HG03469 (cell line): ENCODE measurements at regions not wholly inside any gene's neighbourhood (a gene's known extent, or its start where the extent isn't known, plus 50 kb on each side); places are given as distances from the start of the nearest gene placed in this dataset.
"Not testable (repeated sequence)": the region's sequence is repeated elsewhere in the genome, so short reads cannot be mapped to it uniquely, and the experiment has no call there.

Experiments used
- ATAC-seq: cut with Tn5 transposase; IDR thresholded peaks from one replicate; pipeline ENCODE4 v1.9.1; 2021; ENCODE audit warnings: mild to moderate bottlenecking, moderate library complexity, moderate number of reproducible peaks; ENCODE audit not compliant: unreplicated experiment

- no peak for ATAC-seq
Measured at GRCh38 chr2:121147766-121148165, 137.2 kb downstream of the TFCP2L1 start.

DNA sequence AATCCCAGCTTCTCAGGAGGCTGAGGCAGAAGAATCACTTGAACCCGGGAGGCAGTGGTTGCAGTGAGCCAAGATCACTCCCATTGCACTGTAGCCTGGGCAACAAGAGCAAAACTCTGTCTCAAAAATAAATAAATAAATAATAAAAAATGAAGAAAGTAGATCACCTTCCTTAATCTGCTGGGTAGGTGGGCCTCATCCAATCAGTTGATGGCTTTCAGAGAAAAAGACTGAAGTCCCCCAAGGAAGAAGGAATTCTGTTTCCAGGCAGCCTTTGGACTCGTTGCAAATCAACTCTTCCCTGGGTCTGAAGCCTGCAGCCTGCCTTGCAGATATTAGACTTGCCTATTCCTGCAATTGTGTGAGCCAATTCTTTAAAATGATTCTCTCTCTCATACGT, 136.5 kb downstream of the TFCP2L1 start:
- ATAC-seq: no peak

DNA sequence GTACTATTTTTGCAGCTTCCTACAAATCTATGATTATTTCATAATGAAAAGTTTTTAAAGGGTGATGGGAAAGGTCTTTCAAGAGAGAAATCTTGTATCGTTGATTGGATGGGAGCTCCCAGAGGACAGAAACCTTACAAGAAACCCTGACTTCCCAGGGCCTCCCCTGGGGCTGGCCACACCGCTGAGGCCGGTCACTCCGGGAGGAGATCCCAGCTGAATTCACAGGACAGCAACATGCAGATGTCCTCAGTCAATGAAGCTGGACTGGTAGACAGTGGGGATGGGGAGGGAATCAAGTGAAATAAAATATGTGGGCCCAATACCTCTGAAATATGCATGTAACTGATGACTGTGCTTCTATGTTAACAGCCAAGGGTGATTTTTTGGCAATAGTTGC, 135.6 kb downstream of the TFCP2L1 start:
- ATAC-seq: no peak

DNA sequence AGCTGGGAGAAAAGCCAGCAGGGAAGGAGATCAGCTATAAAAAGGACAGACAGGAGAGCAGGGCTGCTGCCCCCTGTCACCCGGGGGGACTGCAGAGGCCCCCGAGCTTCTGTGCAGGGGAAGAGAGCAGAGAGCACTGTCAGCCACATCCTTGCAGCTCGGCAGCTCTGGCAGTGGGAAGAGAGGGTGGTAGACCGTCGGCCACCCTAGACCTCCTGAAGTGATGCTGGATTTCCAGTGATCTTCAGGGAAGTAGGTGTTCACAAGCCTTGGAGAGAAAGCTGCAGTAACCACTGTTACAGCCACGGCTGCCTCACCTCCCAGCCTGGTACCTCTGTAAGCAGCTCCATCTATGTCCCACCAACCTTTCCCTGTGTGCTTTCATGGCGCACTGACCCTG, 134.9 kb downstream of the TFCP2L1 start:
- ATAC-seq: no peak

- ATAC-seq: no peak
Measured at GRCh38 chr2:121150713-121151112, 134.3 kb downstream of the TFCP2L1 start.

DNA sequence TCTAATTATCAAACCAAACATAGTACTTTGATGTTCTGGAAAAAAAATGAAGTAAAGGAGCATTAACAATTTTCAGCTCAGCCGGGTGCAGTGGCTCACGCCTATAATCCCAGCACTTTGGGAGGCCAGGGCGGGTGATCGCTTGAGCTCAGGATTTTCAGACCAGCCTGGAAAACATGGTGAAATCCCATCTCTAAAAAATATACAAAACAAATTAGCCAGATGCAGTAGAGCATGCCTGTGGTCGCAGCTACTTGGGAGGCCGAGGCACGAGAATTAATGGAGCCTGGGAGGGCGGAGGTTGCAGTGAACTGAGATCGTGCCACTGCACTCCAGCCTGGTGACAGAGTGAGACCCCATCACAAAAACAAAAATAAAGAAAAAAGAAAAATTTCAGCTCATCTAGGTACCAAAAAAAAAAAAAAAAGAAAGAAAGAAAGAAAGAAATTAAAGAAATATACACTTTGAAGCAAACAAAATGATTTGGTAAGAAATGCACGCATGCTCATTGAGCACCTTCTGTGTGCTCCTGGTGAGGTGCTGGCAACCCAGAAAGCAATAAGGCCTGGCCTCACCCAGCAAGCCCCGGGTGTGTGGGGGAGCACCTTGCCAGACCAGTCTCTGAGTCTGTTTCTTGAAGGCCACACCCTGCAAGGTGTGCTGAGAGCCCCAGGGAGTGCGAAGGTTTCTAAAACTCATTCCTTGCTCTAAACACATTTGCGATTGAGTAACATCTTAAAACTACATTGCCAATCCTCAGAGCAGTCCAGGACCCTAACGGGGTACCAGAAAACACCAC, 133.5 kb downstream of the TFCP2L1 start:
- no peak for ATAC-seq

- ATAC-seq: no peak
Measured at GRCh38 chr2:121152861-121153260, 132.1 kb downstream of the TFCP2L1 start.

- no peak for ATAC-seq
Measured at GRCh38 chr2:121153516-121153915, 131.5 kb downstream of the TFCP2L1 start.

GRCh38 chr2:121155502-121156056, 129.4 kb downstream of the TFCP2L1 start:
- ATAC-seq: no peak

- not testable (repeated sequence) for ATAC-seq
Measured at GRCh38 chr2:121157481-121157880, 127.5 kb downstream of the TFCP2L1 start.

DNA sequence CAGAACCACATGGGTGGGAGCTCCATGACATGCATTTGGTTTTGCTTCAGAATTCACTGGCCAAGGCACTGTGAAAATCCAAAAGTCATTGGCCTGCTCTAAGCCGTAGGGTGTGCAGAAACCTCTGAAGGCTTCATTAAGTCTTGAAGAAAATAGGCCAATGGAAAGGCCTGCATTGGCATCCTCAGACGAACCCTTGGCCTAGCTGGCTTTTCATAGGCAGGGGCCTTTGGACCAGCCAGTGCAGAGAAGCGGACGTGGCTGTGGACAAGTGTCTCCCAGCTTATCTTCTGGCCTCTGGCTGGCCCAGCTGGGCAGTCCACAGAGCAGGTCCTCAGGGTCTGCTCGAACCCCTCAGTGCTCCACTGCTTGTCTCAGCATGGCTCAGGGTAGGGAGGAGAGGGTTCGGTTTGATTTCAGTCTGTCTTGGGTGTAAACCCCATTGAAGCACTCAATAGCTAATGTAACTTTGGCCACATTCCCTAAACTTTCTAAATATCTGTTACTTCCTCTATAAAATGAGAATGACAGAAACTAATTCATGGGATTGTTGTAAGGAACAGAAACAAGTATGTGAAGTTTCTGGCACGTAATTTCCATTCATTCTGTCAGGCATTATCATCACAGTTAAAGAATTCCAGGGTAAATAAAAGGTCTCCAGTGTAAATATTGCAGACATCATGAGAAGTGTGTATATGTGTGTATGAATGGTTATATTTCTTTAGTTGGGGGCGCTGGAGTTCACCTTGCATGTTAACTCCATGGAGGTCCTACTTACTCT, 125.5 kb downstream of the TFCP2L1 start:
- no peak for ATAC-seq

- ATAC-seq: no peak
Measured at GRCh38 chr2:121160366-121160765, 124.6 kb downstream of the TFCP2L1 start.

DNA sequence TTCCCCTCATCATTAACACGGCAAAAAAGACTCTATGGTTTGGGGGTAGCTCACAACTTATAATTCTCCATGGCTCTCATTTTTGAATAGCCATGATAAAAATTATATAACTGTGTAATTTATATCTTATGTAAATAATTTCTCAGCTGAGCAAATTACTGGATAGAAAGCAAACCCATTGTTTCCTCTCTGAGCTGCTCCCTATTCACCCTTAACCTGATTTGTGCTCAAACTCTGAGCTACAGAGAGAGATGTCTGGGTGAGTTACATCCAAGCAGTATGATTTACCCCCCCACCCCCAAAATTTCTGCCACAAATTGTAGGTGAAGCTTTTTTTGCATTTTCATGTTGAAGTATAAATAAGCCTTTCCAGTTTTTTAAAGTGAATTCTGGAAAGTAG, 123.7 kb downstream of the TFCP2L1 start:
- no peak for ATAC-seq

GRCh38 chr2:121162893-121163292, 122.1 kb downstream of the TFCP2L1 start:
- no peak for ATAC-seq

DNA sequence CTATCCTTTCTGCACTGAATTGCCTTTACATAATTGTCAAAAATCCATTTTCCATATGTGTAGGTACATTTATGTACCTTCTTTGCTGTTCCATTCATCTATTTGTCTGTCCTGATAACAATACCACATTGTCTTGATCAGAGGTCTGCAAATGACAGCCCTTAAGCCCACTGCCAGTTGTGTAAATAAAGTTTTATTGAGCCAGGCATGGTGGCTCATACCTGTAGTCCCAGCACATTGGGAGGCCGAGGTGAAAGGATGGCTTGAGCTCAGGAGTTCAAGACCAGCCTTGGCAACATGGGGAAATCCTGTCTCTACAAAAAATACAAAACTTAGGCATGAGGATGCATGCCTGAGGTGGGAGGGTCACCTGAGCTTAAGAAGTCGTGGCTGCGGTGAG, 121.0 kb downstream of the TFCP2L1 start:
- no peak for ATAC-seq

DNA sequence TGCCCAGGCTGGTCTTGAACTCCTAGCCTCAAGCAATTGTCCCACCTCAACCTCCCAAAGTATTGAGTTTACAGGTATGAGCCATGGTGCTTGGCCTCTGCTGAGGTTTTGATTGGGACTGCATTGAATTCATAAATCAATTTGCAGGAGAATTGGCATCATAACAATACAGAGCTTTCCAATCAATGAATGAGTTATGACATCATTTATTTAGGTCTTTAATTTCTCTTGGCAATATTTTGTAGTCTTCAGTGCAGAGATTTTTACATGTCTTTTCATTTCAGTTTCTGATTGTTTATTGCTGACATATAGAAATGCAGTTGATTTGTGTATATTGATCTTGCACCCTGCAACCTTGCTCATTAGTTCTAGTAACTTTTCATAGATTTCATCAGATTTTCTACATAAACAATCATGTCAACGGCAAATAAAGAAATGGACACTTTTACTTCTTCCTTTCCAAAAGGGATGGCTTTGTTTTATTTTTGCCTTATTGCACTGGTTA, 119.9 kb downstream of the TFCP2L1 start:
- no peak for ATAC-seq
